CD4-positive, alpha-beta T cell (primary cell): ENCODE measurements at regions not wholly inside any gene's neighbourhood (a gene's known extent, or its start where the extent isn't known, plus 50 kb on each side); places are given as distances from the start of the nearest gene placed in this dataset.

ENCODE experiments used
- ATAC-seq: fragments of 200-7000 bp; cut with Tn5 transposase; one replicate; pipeline ENCODE4 v1.10.0; 2022; ENCODE audit warnings: mild to moderate bottlenecking; ENCODE audit not compliant: poor library complexity
- CTCF ChIA-PET: fragments of 350-600 bp; sonication (Branson Sonifier 250); formaldehyde crosslinking; loops from one replicate; lab custom pipeline; 2021; ENCODE audit warnings: antibody characterized with exemption, inconsistent platforms; lab: Charles Lee
- POLR2A ChIA-PET: fragments of 350-600 bp; sonication (Branson Sonifier 250); formaldehyde crosslinking; loops from one replicate; lab custom pipeline; 2021; ENCODE audit warnings: antibody characterized with exemption, inconsistent platforms; lab: Charles Lee
- DNase-seq, 14 experiments: peaks; one replicate each; pipeline ENCODE4 v3.0.0-alpha.2; 2013 to 2020; ENCODE audit warnings: mixed read lengths in 2 of 14
- H3K27ac ChIP-seq, 2 donors: one replicate each; pipeline versions ENCODE4 v1.5.1 to v1.7.0; 2013; ENCODE audit warnings: low read length in 2 of 2, low read depth in 1 of 2, mild to moderate bottlenecking in 1 of 2
- H3K27me3 ChIP-seq, 2 experiments: 1 replicate in 1 of 2; 2 replicates in 1 of 2; pipeline versions ENCODE4 v1.6.1 to v1.7.0; 2013; ENCODE audit warnings: low read length in 2 of 2, control low read depth in 1 of 2, mild to moderate bottlenecking in 1 of 2, moderate library complexity in 1 of 2; ENCODE audit not compliant: insufficient read depth in 2 of 2, control insufficient read depth in 1 of 2
- H3K36me3 ChIP-seq: one replicate; pipeline ENCODE4 v1.6.1; 2013; ENCODE audit warnings: low read length, control low read depth; ENCODE audit not compliant: insufficient read depth
- H3K4me1 ChIP-seq: one replicate; pipeline ENCODE4 v1.6.1; 2013; ENCODE audit warnings: low read length, control low read depth; ENCODE audit not compliant: insufficient read depth
- H3K4me3 ChIP-seq: one replicate; pipeline ENCODE4 v1.5.1; 2013; ENCODE audit warnings: mild to moderate bottlenecking, low read length, moderate library complexity
- H3K9me3 ChIP-seq, 2 experiments: 1 replicate in 1 of 2; 2 replicates in 1 of 2; pipeline versions ENCODE4 v1.6.1 to v1.7.0; 2013; ENCODE audit warnings: low read length in 2 of 2, mild to moderate bottlenecking in 2 of 2, control low read depth in 1 of 2, moderate library complexity in 1 of 2; ENCODE audit not compliant: control insufficient read depth in 1 of 2, insufficient read depth in 1 of 2
- H3K27ac Mint-ChIP-seq: one replicate; pipeline ENCODE4 v1.8.0; 2020; ENCODE audit warnings: mixed read lengths
- H3K27me3 Mint-ChIP-seq: one replicate; pipeline ENCODE4 v1.8.0; 2021; ENCODE audit warnings: mixed read lengths
- H3K36me3 Mint-ChIP-seq: one replicate; pipeline ENCODE4 v1.8.0; 2021; ENCODE audit warnings: low read depth, mixed read lengths
- H3K4me1 Mint-ChIP-seq: one replicate; pipeline ENCODE4 v1.8.0; 2021; ENCODE audit warnings: low read depth, mixed read lengths
- H3K4me3 Mint-ChIP-seq: one replicate; pipeline ENCODE4 v1.8.0; 2020; ENCODE audit warnings: mild to moderate bottlenecking, mixed read lengths
- H3K9me3 Mint-ChIP-seq: one replicate; pipeline ENCODE4 v1.8.0; 2020; ENCODE audit warnings: mixed read lengths
- intact Hi-C, 2 experiments: fragments of 100-400 bp; cut with DNase I in 1 of 2; cut with micrococcal nuclease in 1 of 2; formaldehyde crosslinking; loops; one replicate each; pipeline versions ENCODE4 v1.15.1 to v1.9.0; 2023 to 2025; cut with DNase I, micrococcal nuclease
- TF ChIP-seq, protein P1 (sequence below): fragments of 200-600 bp; IDR thresholded peaks from one replicate; pipeline ENCODE4 v1.8.0; 2022; ENCODE audit warnings: antibody characterized with exemption, mild to moderate bottlenecking

- CTCF ChIA-PET = no interaction called here
- Mint-ChIP-seq H3K36me3 (no peaks in the 10 kb centered on the region), H3K9me3 (peaks cover 3% of the 10 kb centered on the region), H3K4me1 (no peaks in the 10 kb centered on the region), H3K4me3 (no peak overlapping the region), H3K27ac (no peak overlapping the region), H3K27me3 (no peaks in the 10 kb centered on the region)
- H3K4me3 ChIP-seq = no peak overlapping the region
- H3K27me3 ChIP-seq = no peaks in the 10 kb centered on the region
- TF ChIP-seq, protein P1, sequence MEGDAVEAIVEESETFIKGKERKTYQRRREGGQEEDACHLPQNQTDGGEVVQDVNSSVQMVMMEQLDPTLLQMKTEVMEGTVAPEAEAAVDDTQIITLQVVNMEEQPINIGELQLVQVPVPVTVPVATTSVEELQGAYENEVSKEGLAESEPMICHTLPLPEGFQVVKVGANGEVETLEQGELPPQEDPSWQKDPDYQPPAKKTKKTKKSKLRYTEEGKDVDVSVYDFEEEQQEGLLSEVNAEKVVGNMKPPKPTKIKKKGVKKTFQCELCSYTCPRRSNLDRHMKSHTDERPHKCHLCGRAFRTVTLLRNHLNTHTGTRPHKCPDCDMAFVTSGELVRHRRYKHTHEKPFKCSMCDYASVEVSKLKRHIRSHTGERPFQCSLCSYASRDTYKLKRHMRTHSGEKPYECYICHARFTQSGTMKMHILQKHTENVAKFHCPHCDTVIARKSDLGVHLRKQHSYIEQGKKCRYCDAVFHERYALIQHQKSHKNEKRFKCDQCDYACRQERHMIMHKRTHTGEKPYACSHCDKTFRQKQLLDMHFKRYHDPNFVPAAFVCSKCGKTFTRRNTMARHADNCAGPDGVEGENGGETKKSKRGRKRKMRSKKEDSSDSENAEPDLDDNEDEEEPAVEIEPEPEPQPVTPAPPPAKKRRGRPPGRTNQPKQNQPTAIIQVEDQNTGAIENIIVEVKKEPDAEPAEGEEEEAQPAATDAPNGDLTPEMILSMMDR = no peak
- intact Hi-C loops = no loop called here
- H3K27ac ChIP-seq = no peak overlapping the region
- ATAC-seq (no peak), DNase-seq (no peak)
- POLR2A ChIA-PET = no interaction called here
- no peaks in the 10 kb centered on the region for H3K4me1 ChIP-seq
- H3K9me3 ChIP-seq = peaks cover 0 to 5% of the 10 kb centered on the region in 2 experiments
- no peaks in the 10 kb centered on the region for H3K36me3 ChIP-seq
Measured at GRCh38 chr5:92760550-92760949, 820.5 kb downstream of the NR2F1-AS1 start.

DNA sequence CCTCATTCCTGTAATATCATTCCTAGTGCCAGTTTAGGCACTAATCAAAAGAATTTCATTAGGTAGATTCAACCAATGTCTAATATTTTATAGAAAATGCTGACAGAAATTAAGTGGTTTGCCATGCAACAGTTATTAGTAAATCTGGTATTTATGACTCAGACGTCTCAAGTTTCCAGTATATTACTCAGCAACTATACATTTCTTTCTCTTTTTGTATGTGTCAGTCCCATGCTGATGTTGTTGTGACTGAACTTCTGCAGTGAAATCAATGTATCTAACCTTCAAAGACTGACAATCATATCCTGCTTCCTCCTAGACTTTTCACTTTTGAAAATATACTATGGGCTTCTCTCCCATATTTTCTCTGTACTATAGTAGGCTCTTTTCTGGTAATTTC lies 822.5 kb downstream of the NR2F1-AS1 start:
- no peaks in the 10 kb centered on the region for H3K27me3 Mint-ChIP-seq
- DNase-seq = no peak
- intact Hi-C loops = no loop called here
- POLR2A ChIA-PET = no interaction called here
- CTCF ChIA-PET = no interaction called here
- H3K4me3 Mint-ChIP-seq = no peak overlapping the region
- no peaks in the 10 kb centered on the region for H3K36me3 Mint-ChIP-seq
- H3K4me1 ChIP-seq = no peaks in the 10 kb centered on the region
- H3K9me3 ChIP-seq = peaks cover 0 to 5% of the 10 kb centered on the region in 2 experiments
- H3K4me3 ChIP-seq = no peak overlapping the region
- no peaks in the 10 kb centered on the region for H3K27me3 ChIP-seq
- H3K36me3 ChIP-seq = no peaks in the 10 kb centered on the region
- no peak overlapping the region for H3K27ac Mint-ChIP-seq
- TF ChIP-seq, protein P1 = no peak
- ATAC-seq = no peak
- H3K9me3 Mint-ChIP-seq = peaks cover 3% of the 10 kb centered on the region
- H3K27ac ChIP-seq = no peak overlapping the region
- no peaks in the 10 kb centered on the region for H3K4me1 Mint-ChIP-seq

GRCh38 chr5:92749943-92750342 lies 831.1 kb downstream of the NR2F1-AS1 start:
- ATAC-seq (no peak), DNase-seq (no peak)
- Mint-ChIP-seq H3K4me1 (no peaks in the 10 kb centered on the region), H3K27me3 (no peaks in the 10 kb centered on the region), H3K4me3 (no peak overlapping the region), H3K9me3 (peaks cover 8% of the 10 kb centered on the region), H3K36me3 (no peaks in the 10 kb centered on the region), H3K27ac (no peak overlapping the region)
- TF ChIP-seq, protein P1 = no peak
- Histone ChIP-seq H3K9me3 (no peaks in the 10 kb centered on the region), H3K36me3 (no peaks in the 10 kb centered on the region), H3K4me1 (no peaks in the 10 kb centered on the region), H3K4me3 (no peak overlapping the region), H3K27me3 (no peaks in the 10 kb centered on the region), H3K27ac (no peak overlapping the region)
- intact Hi-C loops = no loop called here
- ChIA-PET POLR2A (no interaction called here), CTCF (no interaction called here)
